GM19372 (cell line): ENCODE measurements at regions not wholly inside any gene's neighbourhood (a gene's known extent, or its start where the extent isn't known, plus 50 kb on each side); places are given as distances from the start of the nearest gene placed in this dataset.

Source experiments
- ATAC-seq: cut with Tn5 transposase; IDR thresholded peaks from one replicate; pipeline ENCODE4 v1.9.1; 2021; ENCODE audit warnings: mild to moderate bottlenecking, low read depth, moderate library complexity; ENCODE audit not compliant: unreplicated experiment

- no peak for ATAC-seq
Measured at GRCh38 chr1:83741348-83741747, 257.6 kb downstream of the TTLL7 start.

GRCh38 chr1:83735526-83735925, 263.4 kb downstream of the TTLL7 start:
- ATAC-seq, result no peak

DNA sequence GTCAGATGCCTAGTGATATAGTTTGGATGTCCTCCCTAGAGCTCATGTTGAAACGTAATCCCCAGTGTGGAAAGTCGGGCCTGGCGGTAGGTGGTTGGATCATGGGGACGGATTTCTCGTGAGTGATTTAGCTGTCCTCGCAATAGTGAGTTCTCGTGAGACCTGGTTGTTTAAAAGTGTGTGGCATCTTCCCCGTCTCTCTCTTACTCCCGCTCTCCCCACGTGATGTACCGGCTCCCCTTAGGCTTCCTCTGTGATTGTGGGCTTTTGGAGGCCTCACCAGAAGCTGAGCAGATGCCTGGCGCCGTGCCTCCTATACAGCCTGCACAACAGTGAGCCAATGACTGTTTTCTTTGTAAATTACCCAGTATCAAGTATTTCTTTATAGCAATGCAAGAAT, 264.5 kb downstream of the TTLL7 start:
- no peak for ATAC-seq

- ATAC-seq, result no peak
Measured at GRCh38 chr1:83725735-83726360, 273.1 kb downstream of the TTLL7 start.

DNA sequence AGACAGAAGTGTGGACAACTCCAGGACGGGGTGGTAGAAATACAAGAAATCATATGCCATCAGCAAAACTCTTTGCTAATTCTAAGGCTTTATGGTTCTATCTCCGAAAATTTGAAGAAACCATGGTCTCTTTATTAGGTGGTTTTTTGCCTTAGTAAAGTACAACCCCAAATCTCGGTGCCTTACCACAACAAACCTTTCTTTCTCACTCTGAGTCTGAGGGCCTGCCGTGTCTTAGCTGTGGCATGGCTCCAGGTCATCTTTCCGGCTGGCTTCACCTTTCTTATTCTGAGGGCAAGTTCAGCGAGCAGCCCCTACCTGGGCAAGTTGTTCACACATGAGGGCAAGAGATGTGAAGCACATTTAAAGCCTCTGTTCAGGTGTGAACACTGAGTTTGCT, 280.6 kb downstream of the TTLL7 start:
- ATAC-seq, result no peak

GRCh38 chr1:83717785-83718184, 281.1 kb downstream of the TTLL7 start:
- ATAC-seq, result no peak

GRCh38 chr1:83716641-83717040, 282.3 kb downstream of the TTLL7 start:
- ATAC-seq, result no peak

GRCh38 chr1:83715550-83715949, 283.4 kb downstream of the TTLL7 start:
- ATAC-seq, result no peak

GRCh38 chr1:83709662-83710061, 289.3 kb downstream of the TTLL7 start:
- no peak for ATAC-seq

- no peak for ATAC-seq
Measured at GRCh38 chr1:83706354-83706938, 292.5 kb downstream of the TTLL7 start.

- no peak for ATAC-seq
Measured at GRCh38 chr1:83705091-83705490, 293.8 kb downstream of the TTLL7 start.

DNA sequence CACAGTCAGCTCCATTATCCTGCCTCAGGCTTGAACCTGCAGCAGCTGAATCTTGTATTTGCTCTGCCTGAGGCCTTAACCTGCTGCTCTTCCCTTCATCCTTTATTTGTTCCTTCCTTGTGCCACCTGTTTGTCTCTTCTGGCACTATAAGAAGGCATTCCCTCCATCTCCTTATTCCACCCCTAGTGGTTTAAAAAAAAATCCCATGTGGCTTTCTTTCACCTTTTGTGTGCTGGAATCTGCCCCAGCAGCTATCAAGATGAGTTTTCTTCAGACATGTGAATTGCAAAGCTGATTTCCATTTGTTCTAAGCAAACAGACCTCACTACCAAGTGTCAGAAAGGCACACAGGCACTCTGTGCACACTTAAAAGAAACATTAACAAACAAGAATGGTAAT, 294.6 kb downstream of the TTLL7 start:
- ATAC-seq, result no peak

DNA sequence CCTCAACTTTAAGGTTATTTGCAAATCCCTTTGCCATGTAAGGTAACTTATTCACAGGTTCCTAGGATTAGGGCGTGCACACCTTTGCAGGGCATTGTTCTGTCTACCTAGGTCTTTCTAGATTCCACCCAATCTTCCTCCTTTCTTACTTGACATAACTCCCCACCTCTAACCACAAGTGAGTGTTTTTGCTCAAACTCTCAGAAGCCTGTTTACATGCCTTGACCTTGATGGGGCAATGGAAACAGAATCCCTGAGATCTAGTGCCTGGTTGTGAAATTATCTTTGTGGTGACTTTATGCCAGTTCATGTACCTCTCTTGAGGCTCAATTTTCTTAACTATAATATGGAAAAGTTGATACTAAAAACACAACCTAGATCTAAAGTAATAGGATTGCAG, 296.6 kb downstream of the TTLL7 start:
- no peak for ATAC-seq

- ATAC-seq, result no peak
Measured at GRCh38 chr1:83701355-83701754, 297.6 kb downstream of the TTLL7 start.

DNA sequence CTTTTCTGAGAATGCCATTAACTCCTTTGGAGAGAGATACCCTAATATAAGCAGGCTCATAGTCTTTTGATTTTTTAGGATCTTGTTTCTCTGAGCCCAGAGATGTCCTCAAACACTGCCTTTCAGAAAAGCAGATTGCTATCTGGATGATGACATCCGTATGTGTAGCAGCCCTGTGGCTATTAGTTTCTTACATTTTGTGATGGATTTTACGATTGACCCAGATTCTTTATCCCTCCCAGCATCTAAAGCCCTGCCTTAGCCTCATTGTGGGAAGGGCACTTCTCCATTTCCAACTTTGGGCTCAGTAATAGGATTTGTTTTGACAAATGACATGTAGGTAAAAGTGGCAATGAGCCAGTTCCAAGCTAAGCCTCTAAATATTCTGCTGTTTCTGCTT, 300.3 kb downstream of the TTLL7 start:
- no peak for ATAC-seq

DNA sequence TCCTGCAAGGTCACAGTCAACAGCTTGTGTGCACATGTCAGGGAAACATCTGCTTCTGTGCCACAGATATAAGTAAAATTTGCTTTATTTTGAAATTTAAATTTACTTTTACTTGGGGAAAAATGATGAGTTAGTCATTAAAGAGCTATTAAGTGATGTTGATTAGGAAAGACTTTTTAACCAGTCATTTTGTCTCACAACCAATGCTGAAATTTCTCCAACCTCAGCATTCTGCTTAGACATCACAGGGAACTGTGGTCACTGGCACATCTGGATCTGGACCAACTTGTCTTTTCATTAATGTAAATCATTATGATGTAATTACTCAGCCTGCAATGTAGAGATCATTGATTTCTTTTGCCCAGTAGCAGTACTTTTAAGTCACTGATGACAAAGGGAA, 301.0 kb downstream of the TTLL7 start:
- no peak for ATAC-seq

DNA sequence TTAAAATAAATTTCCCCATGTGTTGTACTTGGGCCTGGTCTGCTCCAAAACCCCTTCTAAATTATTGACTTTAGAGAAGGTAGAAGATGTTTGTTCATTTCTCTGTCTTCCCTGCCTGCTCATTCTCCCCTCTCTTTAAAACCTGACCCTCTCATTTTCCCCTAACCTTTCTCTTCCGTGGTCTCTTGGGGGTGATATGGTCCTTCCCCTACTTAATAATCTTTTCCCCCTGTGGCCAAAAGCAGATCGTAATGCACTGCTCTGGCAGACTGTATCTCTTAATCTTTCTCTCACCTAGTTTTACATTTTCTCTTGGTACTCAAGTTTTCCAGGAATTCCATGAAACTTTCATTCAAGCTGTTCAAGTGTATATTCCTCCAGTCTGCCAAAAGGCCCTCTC, 301.7 kb downstream of the TTLL7 start:
- ATAC-seq, result no peak

- no peak for ATAC-seq
Measured at GRCh38 chr1:83694449-83694848, 304.5 kb downstream of the TTLL7 start.

DNA sequence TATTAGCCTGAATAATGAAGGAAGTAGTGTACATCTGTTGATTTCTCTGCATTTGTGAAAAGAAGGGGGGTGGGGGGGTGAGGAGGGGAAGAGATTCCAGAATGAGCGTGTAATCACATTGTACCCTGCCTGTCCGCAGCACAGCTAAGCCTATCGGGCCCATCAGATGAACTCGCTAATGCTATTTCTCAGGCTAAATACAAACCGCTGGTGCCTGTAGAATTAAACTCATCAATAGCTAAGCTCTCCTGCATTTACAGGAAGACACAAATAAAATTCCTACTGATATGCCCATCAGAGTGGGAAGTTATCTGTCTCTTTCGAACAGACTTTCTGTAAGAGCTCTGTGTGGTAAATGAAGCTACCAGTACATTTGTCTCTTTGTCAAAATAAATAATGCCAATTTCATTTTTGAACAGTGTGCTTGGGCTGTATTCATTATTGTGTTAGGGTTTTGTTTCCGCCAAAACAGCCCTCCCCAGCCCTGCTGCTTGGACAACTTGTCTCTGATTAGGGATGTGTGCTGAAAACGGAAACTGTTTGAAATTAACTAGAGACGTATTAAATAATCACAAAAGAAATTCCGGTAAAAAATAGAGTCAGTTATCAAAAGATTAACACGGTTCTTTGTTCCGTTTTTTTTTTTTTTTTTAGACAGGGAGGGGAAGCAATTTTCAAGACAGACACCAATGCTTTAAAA, 305.4 kb downstream of the TTLL7 start:
- no peak for ATAC-seq

DNA sequence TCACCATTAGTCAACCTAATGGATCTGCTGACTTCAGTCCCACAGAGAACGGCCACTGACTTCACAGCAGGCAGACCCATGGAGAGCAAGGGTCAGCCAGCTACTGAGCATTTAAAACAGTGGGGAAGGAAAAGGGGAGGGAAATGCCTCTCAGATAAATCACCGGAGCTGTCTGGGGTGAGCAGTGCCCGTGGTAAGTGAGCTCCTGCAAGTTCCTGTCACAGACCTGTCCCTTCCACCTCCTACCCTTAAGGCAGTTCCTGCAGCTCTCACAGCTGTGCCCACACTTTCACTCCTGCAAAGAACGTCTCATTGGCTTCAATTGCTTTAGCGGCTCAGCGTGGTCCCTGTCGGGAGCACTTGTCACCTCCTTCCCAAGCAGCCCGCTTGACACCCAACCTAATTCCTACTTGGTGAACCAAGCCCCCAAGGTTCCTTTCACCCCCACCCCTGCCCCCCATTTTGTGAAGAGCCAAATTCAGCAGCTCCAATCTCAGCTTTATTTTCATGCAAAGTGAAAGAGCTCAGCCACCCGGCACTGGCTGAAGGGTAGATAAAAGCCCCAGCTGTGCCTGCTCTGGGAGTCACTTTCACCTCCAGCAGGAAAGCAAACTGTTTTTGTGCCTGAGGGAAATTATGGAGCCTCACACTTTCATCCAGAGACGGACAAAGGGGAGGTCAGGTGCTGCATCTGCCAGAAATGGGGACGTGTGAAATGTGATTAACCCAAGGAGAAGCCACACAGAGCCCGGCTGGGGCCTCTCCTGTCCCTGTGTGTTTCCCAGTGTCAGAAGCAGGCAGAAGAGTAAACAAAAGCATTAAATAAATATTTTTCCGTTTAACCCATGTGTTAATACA, 306.2 kb downstream of the TTLL7 start:
- ATAC-seq, result no peak

- no peak for ATAC-seq
Measured at GRCh38 chr1:83691953-83692500, 306.9 kb downstream of the TTLL7 start.
